GM18511 (cell line): ENCODE measurements at regions not wholly inside any gene's neighbourhood (a gene's known extent, or its start where the extent isn't known, plus 50 kb on each side); places are given as distances from the start of the nearest gene placed in this dataset.

Experiments
- ATAC-seq: cut with Tn5 transposase; IDR thresholded peaks from one replicate; pipeline ENCODE4 v1.9.1; 2021; ENCODE audit warnings: mild to moderate bottlenecking, moderate library complexity; ENCODE audit not compliant: unreplicated experiment

DNA sequence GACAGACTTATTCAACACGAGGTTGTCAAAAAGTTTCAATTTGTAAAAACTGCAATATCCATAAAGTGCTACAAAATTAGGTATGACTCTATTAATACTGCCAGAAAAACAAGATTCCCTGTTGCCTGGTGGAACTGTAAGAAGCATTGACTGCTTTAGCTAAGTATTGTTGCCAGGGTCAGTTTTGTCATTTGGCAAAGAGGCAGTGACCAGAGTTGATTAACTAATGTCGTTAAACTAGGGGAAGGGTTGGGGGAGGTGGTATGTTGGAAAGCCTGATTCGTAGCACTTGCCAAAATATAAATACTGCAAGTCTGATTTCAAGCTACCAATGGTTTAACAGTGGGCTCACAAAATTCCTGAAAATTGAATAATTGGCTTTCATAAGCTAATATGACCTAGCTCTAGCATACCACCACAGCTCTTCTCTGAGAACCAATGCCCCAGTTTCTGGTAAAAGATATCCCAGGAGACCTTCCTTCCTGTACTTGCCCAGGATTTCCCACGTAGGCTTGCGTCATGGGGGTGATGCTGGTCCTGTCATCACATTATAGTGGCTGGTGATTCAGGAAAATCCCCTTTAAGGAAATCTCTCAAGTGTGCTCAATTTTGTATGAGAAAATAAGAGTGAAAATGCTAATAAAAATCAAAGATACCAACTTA is 266.4 kb upstream of the TBC1D5 start:
- ATAC-seq: no peak

- ATAC-seq: no peak
These were observed 265.5 kb upstream of the TBC1D5 start for GRCh38 chr3:18007980-18008379.

DNA sequence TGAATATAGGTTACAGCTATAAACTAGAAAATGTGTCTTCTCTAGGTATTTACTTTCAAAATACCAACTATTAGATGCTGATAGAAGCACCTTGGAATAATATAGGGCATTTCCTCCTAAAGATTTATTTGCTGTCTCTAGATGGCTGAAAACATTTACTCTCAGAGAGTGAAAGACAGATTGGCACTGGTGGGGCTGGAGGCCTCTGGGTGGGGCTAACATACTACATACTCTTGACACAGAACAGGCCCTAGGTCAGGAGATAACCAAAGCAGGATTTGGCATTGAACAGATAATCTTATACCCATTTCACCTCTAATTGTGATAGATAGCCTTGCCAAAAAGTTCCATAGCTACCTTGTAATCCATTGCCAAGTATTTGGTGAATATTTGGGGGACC is 253.3 kb upstream of the TBC1D5 start:
- no peak for ATAC-seq

DNA sequence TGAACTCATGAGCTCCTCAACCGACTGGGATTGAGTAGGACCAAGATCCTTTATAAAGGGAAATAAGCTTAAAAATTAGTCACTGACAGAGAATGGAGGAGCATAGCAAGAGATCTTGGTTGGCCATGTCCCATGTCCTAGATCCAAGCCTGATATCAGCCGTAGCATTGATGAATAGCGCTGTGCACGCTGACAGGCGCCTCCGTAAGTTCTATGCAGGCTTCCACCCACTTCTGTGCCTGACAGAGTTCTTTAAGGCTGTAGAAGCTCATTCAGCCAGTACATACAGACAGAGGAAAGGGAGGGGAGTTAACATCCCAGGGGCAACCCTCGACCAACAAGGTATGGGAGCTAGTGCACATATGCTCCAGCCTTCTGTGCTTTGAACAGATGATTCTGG is 251.7 kb upstream of the TBC1D5 start:
- no peak for ATAC-seq

DNA sequence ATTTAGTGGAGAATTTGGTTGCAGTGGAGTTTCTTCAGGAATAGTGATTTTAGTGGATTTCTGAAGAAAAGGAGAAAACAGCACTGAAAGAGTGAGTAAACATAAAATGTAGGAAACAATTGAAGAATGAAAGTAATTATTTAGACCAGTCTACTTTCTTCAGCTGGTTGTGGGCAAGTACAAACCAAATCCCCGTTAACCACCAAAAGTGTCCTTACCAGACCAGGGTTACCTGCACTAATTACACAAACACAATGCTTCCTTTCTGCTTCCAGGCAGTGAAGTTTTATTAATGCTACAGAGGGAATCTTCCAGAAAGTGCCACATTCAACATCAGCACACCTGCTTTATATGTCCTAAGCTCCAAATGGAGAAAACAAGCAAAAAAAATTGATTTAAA is 248.0 kb upstream of the TBC1D5 start:
- no peak for ATAC-seq

- no peak for ATAC-seq
These were observed 244.0 kb upstream of the TBC1D5 start for GRCh38 chr3:17986348-17986816.

GRCh38 chr3:17985658-17986347 is 243.4 kb upstream of the TBC1D5 start:
- no peak for ATAC-seq

DNA sequence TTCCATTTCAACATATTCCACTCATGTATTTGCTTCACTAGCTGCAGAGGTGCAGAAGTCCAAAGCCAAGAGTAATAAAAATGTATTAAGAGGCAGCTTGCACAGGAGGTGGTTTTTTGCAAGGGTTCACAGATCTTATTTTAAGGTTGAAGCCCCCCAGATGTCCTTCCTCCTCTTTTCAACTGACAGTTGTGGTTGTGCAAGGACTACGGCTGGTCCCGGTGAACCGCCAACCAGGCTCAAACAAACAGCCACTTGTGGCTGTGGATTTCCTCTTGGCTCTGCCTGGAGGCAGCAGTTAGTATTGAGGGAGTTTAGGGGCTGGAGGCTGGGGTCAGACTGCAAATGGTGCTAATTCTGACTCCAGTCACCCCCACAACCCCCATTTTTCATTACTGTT is 240.7 kb upstream of the TBC1D5 start:
- ATAC-seq: no peak

DNA sequence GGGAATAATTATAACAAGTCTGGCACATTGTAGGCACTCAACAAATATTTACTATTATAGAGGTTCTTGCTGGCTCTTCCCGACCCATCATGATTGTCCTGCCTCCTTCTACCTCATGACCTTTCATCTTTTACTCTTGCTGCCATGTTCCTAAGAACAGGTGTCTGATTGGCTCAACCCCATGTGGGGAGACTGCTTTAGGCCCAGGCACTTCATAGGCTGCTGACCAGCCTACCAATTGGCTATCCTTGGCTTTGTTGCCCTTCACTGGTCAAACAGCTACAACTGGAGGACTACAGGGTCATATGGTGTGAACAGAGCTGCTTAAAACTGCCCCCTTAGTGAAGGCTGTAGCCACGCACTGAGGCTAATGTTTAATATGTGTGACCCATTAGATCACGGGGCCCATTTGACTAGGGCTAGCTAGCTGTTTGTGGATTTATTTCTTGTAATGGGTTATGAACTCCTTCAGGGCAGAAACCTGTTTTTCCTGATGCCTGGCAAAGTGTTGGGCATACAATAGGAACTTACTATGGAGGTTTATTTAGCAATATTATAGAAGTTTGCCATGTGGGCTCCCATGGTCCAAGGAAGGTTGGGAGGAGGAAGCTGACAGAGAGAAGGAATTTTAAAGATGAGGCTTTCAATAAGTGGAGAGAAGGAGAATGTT is 239.9 kb upstream of the TBC1D5 start:
- ATAC-seq: no peak

GRCh38 chr3:17980863-17981262 is 238.4 kb upstream of the TBC1D5 start:
- no peak for ATAC-seq

DNA sequence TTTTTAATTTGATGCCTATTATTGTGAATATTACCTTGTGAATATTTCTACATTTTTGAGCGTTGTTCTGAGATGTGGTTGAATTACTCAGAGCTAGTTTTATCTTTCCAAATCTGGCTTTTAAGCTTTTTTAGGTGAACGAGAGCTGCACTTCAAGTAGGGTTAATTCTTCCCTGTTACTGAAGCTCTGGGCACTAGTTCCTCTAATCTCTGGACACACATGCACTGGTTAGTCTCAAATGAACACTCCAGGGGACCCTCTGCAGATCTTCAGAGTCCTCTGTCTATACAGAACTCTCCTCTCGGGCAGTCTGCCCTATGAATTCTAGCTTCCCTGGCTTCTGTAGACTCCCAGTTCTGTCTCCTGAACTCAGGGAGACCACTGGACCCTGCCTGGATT is 237.5 kb upstream of the TBC1D5 start:
- ATAC-seq: no peak

DNA sequence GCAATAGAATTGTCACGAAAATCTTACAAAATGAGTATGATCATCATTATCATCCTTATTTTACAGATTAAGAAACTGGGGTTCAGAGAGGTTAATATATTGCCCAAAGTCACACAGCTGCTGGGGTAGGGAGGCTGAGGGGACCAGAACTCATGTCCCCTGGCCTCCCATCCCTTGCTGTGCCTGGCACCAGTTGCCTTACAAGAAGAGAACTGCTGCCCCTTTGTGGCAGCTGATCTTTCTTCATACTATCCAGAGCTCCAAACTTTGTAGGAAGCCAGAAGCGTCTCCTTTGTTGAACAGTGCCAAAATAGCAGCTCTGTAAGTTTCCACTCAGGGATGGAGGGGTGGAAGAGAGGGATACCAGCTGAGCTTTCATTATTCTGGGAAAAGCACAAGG is 236.8 kb upstream of the TBC1D5 start:
- no peak for ATAC-seq

GRCh38 chr3:17974206-17974841 is 231.9 kb upstream of the TBC1D5 start:
- ATAC-seq: no peak

GRCh38 chr3:17972959-17973906 is 230.8 kb upstream of the TBC1D5 start:
- ATAC-seq: no peak

DNA sequence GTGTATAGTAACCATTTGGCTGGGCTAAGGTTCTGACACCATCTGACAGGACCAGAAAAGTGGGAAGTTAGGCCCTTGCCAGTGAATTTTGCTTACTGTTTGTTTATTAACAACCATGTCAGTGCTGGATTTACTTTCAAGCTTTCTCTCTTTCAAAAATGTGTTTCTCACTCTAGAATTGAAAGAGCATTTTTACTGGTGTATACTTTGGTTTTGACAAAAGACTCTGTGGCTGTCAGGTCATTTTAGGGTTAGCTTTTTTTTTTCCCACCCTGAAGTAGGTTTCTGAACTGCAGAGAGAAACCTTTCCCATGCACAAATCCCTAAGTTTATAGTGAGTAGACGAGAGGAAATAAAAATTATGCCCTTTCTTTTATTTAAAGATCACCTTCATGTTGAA is 230.0 kb upstream of the TBC1D5 start:
- ATAC-seq: no peak

DNA sequence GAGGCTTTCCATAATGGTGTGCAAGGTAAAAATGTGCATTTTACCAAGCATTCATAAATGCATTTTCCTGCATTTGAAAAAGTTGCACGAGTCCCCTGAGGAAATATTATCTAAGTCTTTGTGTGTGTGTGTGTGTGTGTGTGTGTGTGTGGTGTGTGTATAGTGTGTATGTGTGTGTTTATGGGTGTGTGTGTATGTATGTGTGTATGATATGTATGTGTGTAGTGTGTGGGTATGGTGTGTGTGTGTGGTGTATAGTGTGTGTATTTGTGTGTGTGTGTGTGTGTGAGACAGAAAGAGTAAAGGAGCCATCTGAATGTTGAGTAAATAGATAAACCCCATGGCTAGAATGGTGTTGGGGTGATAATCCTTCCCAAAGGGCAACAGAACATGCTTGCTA is 229.6 kb upstream of the TBC1D5 start:
- no peak for ATAC-seq

DNA sequence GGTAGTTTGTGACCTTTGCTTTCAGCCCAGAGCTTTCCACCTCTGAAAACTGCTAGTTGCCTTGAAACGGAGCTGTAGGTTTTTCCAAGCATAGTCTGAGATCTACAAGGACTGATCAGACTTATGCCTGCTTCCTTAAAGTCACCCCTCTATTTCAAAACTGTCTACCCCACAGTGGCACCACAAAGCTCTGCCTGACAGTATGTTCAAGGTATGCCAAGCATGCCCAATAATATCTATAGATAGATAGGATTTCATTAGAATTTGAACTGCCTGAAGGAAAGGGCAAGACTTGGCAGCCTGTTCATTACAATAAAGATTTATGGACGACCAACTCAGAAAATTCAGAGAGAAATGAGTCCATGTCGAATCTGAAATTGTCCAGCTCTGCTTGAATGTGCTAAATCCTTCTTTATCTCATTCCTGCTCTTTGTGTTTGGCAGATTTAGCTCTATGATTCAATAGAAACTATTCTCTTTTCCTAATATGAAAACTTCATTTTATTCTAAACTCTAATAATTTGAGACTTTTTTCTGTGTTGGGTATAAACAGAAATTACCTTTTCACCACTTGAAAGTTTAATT is 227.6 kb upstream of the TBC1D5 start:
- ATAC-seq: no peak

DNA sequence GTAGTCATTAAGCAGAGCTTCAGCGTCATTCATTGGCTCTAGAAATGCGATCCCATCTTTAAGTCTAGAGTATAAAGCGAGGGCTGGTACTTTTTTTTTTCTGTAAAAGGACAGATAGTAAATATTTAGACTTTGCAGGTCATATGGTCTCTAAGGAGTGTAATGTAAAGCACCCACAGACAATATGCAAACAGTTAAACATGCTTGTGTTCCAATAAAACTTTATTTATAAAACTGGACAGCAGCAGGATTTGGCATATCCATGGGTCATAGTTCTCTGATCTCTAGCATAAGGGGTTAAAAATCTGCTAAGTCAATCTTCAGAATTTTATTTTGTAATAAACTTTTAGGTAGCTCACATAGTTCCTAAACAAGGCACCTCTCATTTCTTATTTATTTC is 226.8 kb upstream of the TBC1D5 start:
- no peak for ATAC-seq

DNA sequence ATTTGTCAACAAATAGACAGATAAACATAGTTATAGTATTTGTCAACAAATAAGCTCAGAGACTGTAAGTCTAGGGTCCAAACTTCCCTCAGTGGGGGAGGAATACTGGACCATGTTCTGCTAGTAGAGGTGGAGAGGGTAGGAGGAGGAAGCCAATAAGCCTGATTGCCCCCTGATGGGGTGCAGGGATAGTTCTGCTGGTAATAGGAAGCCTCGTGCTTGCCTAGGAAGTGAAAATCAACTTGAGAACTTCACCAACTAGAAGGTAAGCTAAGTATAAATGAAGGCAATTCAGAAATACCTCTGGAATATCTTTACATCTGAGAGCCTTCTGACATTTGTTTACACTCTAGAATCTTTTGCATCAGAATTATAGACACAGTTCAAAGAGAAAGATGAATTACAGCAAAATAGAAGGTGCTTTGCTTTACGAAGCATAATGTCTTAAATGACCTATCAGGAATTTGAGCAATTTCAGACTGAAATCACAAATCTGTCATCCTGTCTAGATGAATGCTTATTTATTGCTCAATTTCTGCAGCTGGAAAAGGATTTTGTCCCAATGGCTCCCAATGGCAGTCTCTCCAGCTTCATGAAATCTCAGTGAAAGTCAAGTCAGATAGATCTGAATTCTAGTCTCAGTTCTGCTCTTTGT is 225.6 kb upstream of the TBC1D5 start:
- ATAC-seq: no peak

- no peak for ATAC-seq
These were observed 224.7 kb upstream of the TBC1D5 start for GRCh38 chr3:17967111-17967510.
